Myocyte (in vitro differentiated cells): ENCODE measurements at regions not wholly inside any gene's neighbourhood (a gene's known extent, or its start where the extent isn't known, plus 50 kb on each side); places are given as distances from the start of the nearest gene placed in this dataset.

Source experiments
- DNase-seq: peaks from one replicate; pipeline ENCODE4 v3.0.0-alpha.2; 2012; ENCODE audit warnings: low read depth

- DNase-seq = no peak
Measured at GRCh38 chr9:3161912-3162311, 318.0 kb upstream of the PUM3 start.

- DNase-seq = no peak
Measured at GRCh38 chr9:3157011-3157410, 313.1 kb upstream of the PUM3 start.

- no peak for DNase-seq
Measured at GRCh38 chr9:3151672-3152576, 308.0 kb upstream of the PUM3 start.

GRCh38 chr9:3150074-3150473 is 306.2 kb upstream of the PUM3 start:
- DNase-seq = peak; percentile 15

- DNase-seq = peak; percentile 48
Measured at GRCh38 chr9:3138231-3139229, 294.6 kb upstream of the PUM3 start.

GRCh38 chr9:3137347-3137695 is 293.4 kb upstream of the PUM3 start:
- no peak for DNase-seq

- peak; percentile 47 for DNase-seq
Measured at GRCh38 chr9:3136686-3137346, 292.9 kb upstream of the PUM3 start.

GRCh38 chr9:3136230-3136629 is 292.3 kb upstream of the PUM3 start:
- no peak for DNase-seq

- no peak for DNase-seq
Measured at GRCh38 chr9:3127564-3127963, 283.7 kb upstream of the PUM3 start.

- DNase-seq = no peak
Measured at GRCh38 chr9:3125602-3126405, 281.9 kb upstream of the PUM3 start.

- DNase-seq = no peak
Measured at GRCh38 chr9:3124001-3124400, 280.1 kb upstream of the PUM3 start.

GRCh38 chr9:3118081-3118480 is 274.2 kb upstream of the PUM3 start:
- no peak for DNase-seq

GRCh38 chr9:3099646-3100045 is 255.8 kb upstream of the PUM3 start:
- DNase-seq = no peak

- no peak for DNase-seq
Measured at GRCh38 chr9:3088219-3088618, 244.3 kb upstream of the PUM3 start.

GRCh38 chr9:3087697-3088096 is 243.8 kb upstream of the PUM3 start:
- no peak for DNase-seq

GRCh38 chr9:3080951-3081350 is 237.1 kb upstream of the PUM3 start:
- no peak for DNase-seq

- DNase-seq = no peak
Measured at GRCh38 chr9:3074247-3074646, 230.4 kb upstream of the PUM3 start.

- no peak for DNase-seq
Measured at GRCh38 chr9:3066591-3066990, 222.7 kb upstream of the PUM3 start.

GRCh38 chr9:3059781-3060468 is 216.0 kb upstream of the PUM3 start:
- no peak for DNase-seq

- no peak for DNase-seq
Measured at GRCh38 chr9:3058409-3058808, 214.5 kb upstream of the PUM3 start.
